ENCODE measurements at regions not wholly inside any gene's neighbourhood (a gene's known extent, or its start where the extent isn't known, plus 50 kb on each side); places are given as distances from the start of the nearest gene placed in this dataset.

DNA sequence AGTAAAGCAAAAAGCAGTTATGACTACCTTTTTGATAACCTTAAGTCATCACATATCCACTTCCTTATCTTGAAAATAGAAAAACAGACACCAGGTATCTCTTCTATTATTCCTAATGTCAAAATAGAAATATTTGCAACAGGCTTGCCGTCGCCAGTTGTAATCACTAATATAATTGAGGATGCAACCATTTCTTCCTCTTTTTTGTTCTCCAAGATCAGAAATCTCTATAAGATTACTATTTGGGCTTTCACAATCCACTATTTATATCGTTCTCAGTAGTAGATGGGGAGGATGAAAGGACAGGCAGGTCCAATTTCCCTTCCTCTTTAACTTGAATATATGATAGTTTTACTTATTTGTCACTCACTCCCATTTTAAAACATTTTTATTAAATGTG is 130.2 kb upstream of the HMGA2 start:
- no peaks in the 10 kb centered on the region for H3K36me3 Mint-ChIP-seq (ENCODE audit: insufficient read depth)
- H3K9me3 Mint-ChIP-seq (ENCODE audit: low read depth), result no peaks in the 10 kb centered on the region
- TF ChIP-seq, protein P1, sequence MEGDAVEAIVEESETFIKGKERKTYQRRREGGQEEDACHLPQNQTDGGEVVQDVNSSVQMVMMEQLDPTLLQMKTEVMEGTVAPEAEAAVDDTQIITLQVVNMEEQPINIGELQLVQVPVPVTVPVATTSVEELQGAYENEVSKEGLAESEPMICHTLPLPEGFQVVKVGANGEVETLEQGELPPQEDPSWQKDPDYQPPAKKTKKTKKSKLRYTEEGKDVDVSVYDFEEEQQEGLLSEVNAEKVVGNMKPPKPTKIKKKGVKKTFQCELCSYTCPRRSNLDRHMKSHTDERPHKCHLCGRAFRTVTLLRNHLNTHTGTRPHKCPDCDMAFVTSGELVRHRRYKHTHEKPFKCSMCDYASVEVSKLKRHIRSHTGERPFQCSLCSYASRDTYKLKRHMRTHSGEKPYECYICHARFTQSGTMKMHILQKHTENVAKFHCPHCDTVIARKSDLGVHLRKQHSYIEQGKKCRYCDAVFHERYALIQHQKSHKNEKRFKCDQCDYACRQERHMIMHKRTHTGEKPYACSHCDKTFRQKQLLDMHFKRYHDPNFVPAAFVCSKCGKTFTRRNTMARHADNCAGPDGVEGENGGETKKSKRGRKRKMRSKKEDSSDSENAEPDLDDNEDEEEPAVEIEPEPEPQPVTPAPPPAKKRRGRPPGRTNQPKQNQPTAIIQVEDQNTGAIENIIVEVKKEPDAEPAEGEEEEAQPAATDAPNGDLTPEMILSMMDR (IDR thresholded peaks at IDR 0.05; ENCODE audit: unreplicated experiment), result no peak
- peaks cover 4% of the 10 kb centered on the region for H3K4me1 Mint-ChIP-seq (ENCODE audit: low read depth)
- H3K27ac Mint-ChIP-seq, result no peak overlapping the region
- H3K27me3 Mint-ChIP-seq, result no peaks in the 10 kb centered on the region
- no peak overlapping the region for H3K4me3 Mint-ChIP-seq (ENCODE audit: low read depth)
- no peak for DNase-seq (ENCODE audit: low spot score, unreplicated experiment)

DNA sequence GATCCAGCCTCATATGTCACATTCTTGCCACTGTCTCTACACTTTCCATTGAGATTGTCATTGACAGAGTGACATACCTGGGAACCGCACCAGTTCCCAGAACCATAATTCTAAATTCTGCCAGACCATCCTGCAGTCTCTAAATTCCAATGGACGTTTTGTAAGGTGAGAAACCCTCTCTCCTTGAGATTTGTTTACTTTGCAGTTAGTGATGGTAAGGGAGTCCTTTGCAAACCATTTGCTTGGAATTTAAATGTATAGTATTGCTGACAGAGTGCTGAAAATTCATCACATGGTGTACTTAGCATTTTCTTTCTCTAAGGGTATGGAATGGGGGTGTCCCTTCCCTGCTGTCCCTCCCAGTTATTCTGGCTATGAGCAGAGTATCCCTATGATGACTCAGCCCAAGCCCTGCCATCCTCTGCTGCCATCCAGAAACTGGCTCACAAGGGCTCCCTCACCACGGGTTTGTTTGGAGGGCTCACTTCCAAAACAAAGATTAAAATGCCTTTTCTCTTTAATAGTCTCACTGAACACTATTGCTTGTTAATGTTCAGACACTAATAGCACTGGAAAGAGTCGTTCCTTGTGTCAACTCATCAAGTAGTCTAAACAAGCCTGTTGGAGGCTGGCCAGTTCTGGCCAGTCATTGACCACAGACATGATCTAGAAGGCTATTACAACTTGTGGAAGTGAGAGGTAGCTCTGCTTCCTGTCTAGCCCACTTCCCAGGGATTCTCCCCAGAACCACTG is 129.0 kb upstream of the HMGA2 start:
- H3K27ac Mint-ChIP-seq, result no peak overlapping the region
- H3K4me1 Mint-ChIP-seq (ENCODE audit: low read depth), result peaks cover 4% of the 10 kb centered on the region
- H3K4me3 Mint-ChIP-seq (ENCODE audit: low read depth), result no peak overlapping the region
- no peaks in the 10 kb centered on the region for H3K36me3 Mint-ChIP-seq (ENCODE audit: insufficient read depth)
- no peaks in the 10 kb centered on the region for H3K27me3 Mint-ChIP-seq
- TF ChIP-seq, protein P1 (IDR thresholded peaks at IDR 0.05; ENCODE audit: unreplicated experiment), result no peak
- no peaks in the 10 kb centered on the region for H3K9me3 Mint-ChIP-seq (ENCODE audit: low read depth)
- no peak for DNase-seq (ENCODE audit: low spot score, unreplicated experiment)

DNA sequence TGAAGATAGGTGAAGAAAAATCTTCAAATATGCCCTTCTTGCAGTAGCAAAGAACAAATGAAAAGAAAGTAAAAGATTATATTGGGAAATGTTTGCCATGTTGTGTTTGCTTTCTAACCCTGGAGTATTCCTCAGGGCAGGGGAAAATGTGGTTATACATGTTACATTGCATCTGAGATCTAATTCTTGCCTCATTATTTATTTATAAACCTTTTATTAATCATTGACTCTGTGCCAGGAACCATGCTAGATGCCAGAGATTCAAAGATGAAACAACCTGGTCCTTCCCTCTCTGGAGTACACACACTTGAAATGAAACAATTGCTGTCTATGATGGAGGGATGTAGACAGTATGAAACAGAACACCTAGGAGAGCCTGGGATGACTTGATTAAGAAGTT is 128.1 kb upstream of the HMGA2 start:
- Mint-ChIP-seq H3K27ac (no peak overlapping the region), H3K9me3 (ENCODE audit: low read depth) (no peaks in the 10 kb centered on the region), H3K4me1 (ENCODE audit: low read depth) (peaks cover 4% of the 10 kb centered on the region), H3K27me3 (no peaks in the 10 kb centered on the region), H3K4me3 (ENCODE audit: low read depth) (no peak overlapping the region), H3K36me3 (ENCODE audit: insufficient read depth) (no peaks in the 10 kb centered on the region)
- DNase-seq (ENCODE audit: low spot score, unreplicated experiment), result no peak
- TF ChIP-seq, protein P1 (IDR thresholded peaks at IDR 0.05; ENCODE audit: unreplicated experiment), result no peak

DNA sequence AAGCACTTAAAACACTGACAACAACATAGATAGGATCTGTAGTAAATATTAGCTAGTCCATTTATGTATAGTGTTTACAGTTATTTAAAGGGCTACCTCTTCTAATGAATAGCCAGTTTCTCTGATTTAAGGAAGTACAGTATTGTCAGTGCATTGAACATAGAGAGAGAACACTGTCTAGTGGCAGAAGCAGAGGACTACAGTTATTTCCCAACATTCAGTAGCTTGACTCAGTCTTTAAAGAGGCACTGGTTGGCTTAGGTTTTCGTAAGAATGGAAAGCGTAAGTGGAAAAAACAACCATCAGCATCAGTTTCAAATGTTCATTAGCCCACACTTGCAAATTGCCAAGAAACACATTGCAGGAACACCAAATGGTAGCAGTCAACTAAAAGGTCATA is 125.0 kb upstream of the HMGA2 start:
- TF ChIP-seq, protein P1 (IDR thresholded peaks at IDR 0.05; ENCODE audit: unreplicated experiment), result no peak
- Mint-ChIP-seq H3K27me3 (no peaks in the 10 kb centered on the region), H3K4me1 (ENCODE audit: low read depth) (peaks cover 4% of the 10 kb centered on the region), H3K9me3 (ENCODE audit: low read depth) (peaks cover 4% of the 10 kb centered on the region), H3K4me3 (ENCODE audit: low read depth) (no peak overlapping the region), H3K36me3 (ENCODE audit: insufficient read depth) (no peaks in the 10 kb centered on the region), H3K27ac (no peak overlapping the region)
- DNase-seq (ENCODE audit: low spot score, unreplicated experiment), result no peak

DNA sequence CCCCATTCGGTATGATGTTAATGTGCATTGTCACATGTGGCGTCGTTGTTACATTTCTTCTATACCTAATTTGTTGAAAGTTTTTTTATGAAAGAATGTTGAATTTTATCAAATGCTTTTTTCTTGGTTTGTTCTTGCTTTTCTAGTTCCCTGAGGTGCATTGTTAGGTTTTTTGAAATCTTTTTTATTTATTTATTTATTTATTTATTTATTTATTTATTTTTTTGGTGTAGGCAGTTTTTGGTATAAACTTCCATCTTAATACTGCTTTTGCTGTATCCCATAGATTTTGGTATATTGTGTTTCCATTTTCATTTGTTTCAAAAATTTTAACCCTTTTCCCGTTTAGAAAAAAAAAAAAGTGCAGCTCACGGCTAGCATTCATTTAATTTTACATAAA is 121.1 kb upstream of the HMGA2 start:
- no peaks in the 10 kb centered on the region for H3K27me3 Mint-ChIP-seq
- H3K4me3 Mint-ChIP-seq (ENCODE audit: low read depth), result no peak overlapping the region
- peaks cover 28% of the 10 kb centered on the region for H3K9me3 Mint-ChIP-seq (ENCODE audit: low read depth)
- TF ChIP-seq, protein P1 (IDR thresholded peaks at IDR 0.05; ENCODE audit: unreplicated experiment), result no peak
- H3K4me1 Mint-ChIP-seq (ENCODE audit: low read depth), result no peaks in the 10 kb centered on the region
- DNase-seq (ENCODE audit: low spot score, unreplicated experiment), result no peak
- H3K36me3 Mint-ChIP-seq (ENCODE audit: insufficient read depth), result peaks cover 4% of the 10 kb centered on the region
- H3K27ac Mint-ChIP-seq, result no peak overlapping the region
